NCI-H510A treated with DMSO at 0.1 percent for 48 hours (cell line): ENCODE measurements at regions not wholly inside any gene's neighbourhood (a gene's known extent, or its start where the extent isn't known, plus 50 kb on each side); places are given as distances from the start of the nearest gene placed in this dataset.

Experiments used
- DNase-seq: peaks from one replicate; lab custom pipeline; 2025; lab: John Stamatoyannopoulos, UW

DNA sequence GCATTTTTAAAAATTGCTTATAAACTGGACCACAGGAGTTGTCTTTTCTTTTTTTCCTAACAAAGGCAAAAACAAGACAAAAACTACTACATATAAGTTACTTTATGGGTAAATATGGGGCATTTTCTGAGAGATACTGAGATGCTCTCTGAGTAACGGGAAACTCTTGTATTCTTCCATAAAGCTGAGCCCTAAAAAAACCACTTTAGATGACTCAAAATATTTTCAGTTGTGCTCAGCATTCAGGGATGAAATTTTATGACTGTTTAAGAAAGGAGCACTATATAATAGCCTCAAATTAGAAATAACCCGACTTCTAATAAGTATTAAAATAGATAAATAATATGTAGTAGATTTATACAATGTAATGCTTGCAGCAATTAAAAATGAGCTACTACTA, 644.5 kb downstream of the KCTD16 start:
- no peak for DNase-seq

DNA sequence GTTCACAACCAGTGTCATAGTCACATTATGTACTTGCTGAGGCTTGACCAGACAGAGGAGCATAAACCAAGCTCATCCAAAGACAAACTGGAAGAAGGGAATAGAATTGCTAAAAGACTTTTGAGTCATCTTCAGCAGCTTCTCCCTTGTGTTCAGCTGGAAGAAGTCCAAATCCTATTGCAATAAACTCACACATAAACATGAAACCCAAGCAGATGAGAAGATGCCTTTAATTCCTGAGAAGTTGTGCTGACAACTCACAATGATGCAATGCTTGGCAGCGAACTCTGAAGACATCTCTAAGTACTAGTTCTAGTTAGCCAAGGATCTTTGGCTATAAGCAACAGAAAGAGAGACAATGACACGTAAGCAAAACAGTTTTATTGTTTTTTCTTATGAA, 642.1 kb downstream of the KCTD16 start:
- no peak for DNase-seq

- DNase-seq, result no peak
Measured at GRCh38 chr5:144800169-144800568, 629.5 kb downstream of the KCTD16 start.

DNA sequence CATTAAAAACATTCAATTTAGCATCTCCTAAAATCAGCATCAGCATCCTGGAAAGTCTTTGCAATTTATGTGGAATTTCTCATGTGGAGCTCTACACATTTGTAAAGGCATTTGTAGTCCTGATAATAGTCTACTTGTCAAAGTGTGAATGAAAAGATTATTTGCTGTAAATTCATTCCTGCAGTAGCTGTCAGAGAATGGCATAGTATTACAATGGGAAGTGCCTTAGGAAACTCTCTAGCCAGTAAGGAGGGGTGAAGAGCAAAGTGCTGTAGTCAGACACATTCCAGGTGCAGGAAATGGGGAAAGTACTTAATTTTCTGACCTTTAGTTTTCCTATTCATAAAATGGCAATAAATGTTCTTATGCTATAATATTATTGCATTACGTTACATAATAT, 627.9 kb downstream of the KCTD16 start:
- DNase-seq, result no peak

DNA sequence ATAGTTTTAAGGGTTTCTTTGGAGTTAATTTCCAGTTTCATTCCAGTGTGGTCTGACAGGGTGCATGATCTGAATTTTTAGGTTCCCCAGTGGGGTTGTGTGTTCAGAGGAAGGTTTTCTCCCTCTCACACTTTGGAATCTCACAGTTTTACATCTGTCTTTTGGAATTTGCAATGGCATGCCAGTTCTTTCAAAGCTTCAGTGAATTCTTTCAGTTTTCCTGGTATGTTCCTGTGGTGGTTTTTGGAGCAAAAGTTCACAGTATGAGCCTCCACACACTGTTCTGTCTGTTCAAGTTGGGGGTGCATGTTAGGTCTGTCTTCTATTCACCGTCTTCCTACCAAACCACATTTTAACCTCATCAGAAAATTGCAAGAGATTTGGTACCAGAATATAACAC, 624.2 kb downstream of the KCTD16 start:
- no peak for DNase-seq

GRCh38 chr5:144788556-144788955, 617.9 kb downstream of the KCTD16 start:
- no peak for DNase-seq

GRCh38 chr5:144788046-144788445, 617.4 kb downstream of the KCTD16 start:
- no peak for DNase-seq

DNA sequence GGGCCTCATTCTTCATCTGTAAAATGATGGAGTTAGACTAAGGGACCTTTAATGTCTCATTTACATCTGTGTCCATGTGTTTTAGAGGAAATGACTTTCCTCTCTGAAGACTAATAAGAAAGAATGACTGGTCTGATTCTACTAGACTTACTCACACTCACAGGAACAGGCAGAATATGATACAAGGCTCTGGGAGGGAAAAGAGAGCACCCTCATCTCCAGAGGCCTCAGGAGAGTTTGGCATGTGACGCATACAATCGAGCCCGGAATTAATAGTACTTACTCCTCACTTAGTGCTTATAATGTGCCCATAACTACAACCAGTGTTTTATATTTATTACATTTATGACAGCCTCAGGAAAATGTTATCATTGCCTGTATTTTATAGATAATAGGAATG, 608.7 kb downstream of the KCTD16 start:
- no peak for DNase-seq

DNA sequence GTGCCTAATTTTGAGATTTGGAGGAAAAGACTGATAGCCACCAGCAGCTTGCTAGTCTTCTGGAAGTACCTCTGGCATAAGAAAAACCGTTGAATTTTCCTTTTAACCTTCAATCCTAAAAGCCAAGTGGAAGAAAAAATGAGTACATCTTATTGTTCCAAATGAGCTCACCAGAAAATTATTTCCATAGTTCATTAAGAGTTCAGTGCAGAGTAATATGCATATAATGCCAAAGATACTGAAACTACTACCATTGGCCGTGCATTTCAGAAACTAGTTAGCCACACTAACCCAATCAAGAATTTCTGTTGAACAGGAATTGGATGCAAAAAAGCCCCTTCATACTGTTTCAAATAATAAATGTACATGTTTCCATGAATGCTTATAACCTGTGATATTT, 607.9 kb downstream of the KCTD16 start:
- no peak for DNase-seq

DNA sequence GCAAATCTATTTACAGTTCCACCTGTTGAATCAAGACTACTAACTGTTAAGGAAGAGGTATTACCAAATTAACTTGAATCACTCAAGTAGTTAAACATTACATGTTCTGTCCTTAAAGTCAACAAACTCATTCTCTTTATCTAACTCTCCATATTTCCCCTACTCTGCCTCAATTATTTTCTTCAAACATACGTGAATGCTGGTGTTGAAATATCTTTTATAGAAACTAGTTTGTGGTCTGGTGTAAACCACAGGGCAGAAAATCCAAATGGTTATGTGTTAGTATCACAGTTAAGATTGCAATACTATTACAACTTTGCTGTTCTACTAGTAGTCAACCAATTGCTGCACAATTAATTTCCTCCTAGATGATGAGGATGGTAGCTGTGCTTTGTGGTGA, 603.5 kb downstream of the KCTD16 start:
- no peak for DNase-seq

DNA sequence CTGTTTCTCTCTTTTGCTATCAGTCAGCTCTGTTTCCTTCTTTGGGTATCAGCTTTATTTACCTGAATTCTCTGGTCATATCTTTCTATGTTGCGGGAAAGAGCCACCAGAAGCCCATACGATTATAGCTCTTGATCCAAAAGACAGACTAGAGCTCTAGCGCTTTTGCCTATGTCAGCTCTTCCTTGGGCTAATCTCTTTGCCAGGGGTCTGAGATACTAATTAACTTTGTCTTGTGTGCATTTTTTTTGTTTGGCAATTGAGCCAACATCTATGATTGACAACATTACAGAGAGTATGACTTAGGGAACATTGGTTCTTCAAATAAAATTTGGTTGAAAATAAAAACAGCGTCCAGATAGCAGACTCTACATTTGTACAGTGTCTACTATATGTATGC, 603.0 kb downstream of the KCTD16 start:
- no peak for DNase-seq

DNA sequence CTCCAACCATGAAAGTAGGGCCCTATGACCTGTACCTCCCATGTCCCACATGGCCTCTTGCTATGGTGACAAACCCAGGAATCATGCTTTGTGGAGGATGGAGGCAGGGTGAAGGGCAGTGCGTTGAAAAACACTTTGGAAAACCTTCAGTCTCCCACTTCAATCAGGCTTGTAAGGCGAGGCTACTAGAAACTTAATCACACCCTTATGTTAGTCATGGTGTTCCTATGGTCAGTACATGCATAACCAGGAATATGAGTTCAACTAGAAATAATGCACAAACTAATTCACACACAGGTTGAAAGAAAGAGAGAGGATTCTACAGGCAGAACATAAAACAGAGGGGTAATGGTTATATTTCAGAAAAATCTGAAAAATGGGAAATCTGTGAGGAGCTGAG, 601.1 kb downstream of the KCTD16 start:
- DNase-seq, result no peak

- no peak for DNase-seq
Measured at GRCh38 chr5:144742361-144742760, 571.7 kb downstream of the KCTD16 start.

- no peak for DNase-seq
Measured at GRCh38 chr5:144731786-144732185, 561.1 kb downstream of the KCTD16 start.

DNA sequence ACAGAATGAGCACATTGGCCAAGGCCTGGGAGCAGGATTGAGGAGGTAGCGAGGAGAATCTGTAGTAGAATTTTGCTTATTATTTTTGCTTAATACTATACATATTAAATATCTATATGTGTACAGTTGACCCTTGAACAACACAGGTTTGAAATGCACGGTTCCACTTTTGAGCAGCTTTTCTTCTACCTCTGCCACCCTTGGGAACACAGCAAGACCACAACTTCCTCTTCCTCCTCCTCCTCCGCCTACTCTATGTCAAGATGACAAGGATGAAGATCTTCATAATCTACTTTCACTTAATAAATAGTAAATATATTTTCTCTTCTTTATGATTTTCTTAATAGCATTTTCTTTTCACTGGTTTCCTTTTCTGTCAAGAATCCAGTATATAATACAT, 541.4 kb downstream of the KCTD16 start:
- DNase-seq, result no peak

- no peak for DNase-seq
Measured at GRCh38 chr5:144711172-144711571, 540.5 kb downstream of the KCTD16 start.

DNA sequence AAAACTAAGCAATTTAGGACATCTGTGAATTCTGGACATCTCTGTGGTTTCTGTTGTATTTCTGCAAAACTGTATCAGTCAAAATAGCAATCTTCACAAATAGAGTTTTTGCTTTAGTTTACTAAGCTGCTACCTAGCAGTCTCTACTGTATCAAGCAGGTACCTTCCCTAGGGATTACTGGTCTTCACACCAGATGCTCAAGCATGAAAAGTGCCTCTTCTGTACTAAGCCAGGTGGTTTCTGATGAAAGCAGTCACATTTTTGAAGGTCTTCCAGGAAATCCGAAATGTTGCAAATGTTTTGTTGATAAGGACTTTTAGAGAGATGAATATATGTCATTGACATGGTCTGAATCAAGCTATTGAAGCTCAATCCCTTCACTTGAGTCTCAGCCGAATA, 540.0 kb downstream of the KCTD16 start:
- no peak for DNase-seq

DNA sequence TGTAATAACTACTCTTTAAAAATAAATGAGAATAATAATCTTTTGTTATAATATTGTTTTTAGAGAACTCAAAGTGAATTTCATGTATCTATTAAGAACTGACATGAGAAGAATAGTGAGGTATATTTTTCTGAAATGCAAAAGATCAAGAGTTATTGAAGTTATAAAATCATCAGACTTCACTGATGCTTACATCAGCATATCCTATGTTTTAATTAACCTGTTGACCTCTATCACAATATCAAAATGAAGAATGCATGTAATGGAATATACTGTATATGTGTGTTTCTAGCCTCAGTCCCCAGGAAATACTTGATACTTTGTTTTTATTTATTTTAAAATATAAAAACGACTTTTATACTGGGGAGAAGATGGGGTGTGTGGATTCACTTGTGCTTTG, 533.1 kb downstream of the KCTD16 start:
- no peak for DNase-seq

GRCh38 chr5:144698484-144698883, 527.8 kb downstream of the KCTD16 start:
- no peak for DNase-seq

DNA sequence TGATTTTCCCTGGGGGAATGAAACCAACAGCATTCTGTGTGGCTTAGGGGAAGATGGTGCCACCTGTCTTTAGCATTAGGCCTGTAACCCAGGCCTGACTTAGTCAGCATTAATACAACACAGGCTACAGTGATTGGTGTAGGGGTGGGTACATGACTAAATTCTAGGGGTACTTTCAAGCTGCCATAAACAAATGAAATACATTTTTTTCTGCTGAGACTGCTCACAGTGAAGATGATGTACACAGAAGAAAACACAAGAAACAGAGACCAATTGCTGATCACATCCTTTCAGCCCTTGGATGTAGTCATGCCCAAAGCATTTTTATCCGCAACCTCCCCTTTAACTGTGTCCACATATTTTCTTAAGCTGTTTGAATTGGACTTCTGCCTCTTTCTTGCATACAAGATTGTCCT, 527.2 kb downstream of the KCTD16 start:
- DNase-seq, result no peak

DNA sequence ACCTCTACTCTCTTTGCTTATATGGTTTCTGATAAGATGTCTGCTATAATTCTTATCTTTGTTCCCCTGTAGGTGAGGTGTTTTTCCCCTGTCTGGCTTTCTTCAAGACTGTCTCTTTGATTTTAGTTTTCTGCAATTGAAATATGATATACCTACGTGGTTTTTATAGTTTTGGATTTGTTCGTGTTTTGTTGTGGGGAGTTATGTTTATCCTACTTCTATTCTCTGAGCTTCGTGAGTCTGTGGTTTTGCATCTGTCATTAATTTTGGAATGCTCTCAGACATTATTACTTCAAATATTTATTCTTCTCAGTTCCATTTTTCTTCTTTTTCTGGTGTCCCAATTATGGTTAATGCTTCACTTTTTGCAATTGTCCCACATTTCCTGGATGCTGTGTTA, 521.3 kb downstream of the KCTD16 start:
- no peak for DNase-seq

GRCh38 chr5:144684899-144685298, 514.2 kb downstream of the KCTD16 start:
- no peak for DNase-seq

DNA sequence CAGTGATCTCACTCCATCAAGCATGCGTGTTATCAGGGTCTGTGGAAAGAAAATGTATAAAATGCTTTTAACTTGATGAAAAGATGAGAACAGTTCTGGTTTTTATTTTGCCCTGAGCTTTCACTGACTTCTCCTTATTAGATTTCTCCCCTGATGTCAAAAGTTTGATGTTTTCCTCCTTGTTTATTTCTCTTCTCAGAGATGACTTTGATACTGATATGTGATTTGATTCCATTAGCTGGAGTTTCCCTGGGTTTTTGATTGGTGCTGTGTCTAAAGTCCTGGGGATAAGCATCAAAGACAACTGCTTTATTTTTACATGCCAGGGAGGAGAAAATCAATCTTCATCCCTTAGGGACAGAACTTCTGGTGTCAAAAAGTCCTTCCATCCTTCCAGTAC, 510.0 kb downstream of the KCTD16 start:
- DNase-seq, result no peak

- no peak for DNase-seq
Measured at GRCh38 chr5:144671066-144671465, 500.4 kb downstream of the KCTD16 start.

DNA sequence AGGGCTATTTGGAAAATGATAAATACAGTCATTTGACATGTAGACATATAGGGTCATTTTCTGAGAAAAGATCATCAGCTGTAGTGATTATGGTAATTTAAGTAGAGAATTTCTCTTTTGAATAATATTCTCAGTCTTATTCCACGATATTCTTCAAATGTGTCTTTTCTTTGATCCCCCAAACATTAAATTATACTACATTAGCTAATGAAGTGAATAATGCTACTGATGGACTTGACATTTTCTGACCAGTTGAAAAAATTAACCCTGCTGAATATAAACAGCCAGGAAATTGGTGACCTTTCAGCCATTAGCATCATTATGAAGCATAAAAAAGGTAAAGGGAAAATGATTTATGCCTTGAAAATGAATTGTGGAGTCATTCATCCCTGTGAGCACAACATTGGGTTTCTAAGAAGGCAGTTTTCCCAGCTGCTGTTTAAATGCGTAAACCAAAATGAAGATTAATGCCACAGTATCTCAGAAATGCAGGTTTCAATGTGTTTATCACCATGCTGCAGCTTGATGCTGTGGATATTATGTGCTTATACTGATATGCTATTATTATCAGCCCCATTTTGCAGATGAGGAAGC, 489.1 kb downstream of the KCTD16 start:
- DNase-seq, result no peak
